WI38 (cell line): ENCODE measurements at regions not wholly inside any gene's neighbourhood (a gene's known extent, or its start where the extent isn't known, plus 50 kb on each side); places are given as distances from the start of the nearest gene placed in this dataset.

Source experiments
- H3K4me3 ChIP-seq: 2 replicates; pipeline ENCODE4 v1.5.1; 2011; ENCODE audit warnings: low read depth, mild to moderate bottlenecking, control low read depth, low read length
- CTCF ChIP-seq: IDR thresholded peaks from 2 replicates; pipeline ENCODE4 v1.5.1; 2012; ENCODE audit warnings: low read depth, mild to moderate bottlenecking, control low read depth, low read length

GRCh38 chr5:133905424-133905823 lies 63.0 kb downstream of the C5orf15 start:
- TF ChIP-seq CTCF = no peak
- H3K4me3 ChIP-seq = no peak overlapping the region

GRCh38 chr5:133904641-133905040 lies 63.8 kb downstream of the C5orf15 start:
- TF ChIP-seq CTCF = no peak
- no peak overlapping the region for H3K4me3 ChIP-seq

- no peak overlapping the region for H3K4me3 ChIP-seq
- TF ChIP-seq CTCF = no peak
Observed at GRCh38 chr5:133902511-133903118, 65.8 kb downstream of the C5orf15 start.

GRCh38 chr5:133900534-133901270 lies 67.7 kb downstream of the C5orf15 start:
- no peak for TF ChIP-seq CTCF
- H3K4me3 ChIP-seq = no peak overlapping the region

GRCh38 chr5:133899506-133899905 lies 68.9 kb downstream of the C5orf15 start:
- no peak overlapping the region for H3K4me3 ChIP-seq
- TF ChIP-seq CTCF = no peak

GRCh38 chr5:133898440-133898839 lies 70.0 kb downstream of the C5orf15 start:
- no peak overlapping the region for H3K4me3 ChIP-seq
- TF ChIP-seq CTCF = no peak

GRCh38 chr5:133897431-133897830 lies 71.0 kb downstream of the C5orf15 start:
- TF ChIP-seq CTCF = no peak

More at GRCh38 chr5:133897431-133897830, 71.0 kb downstream of the C5orf15 start:
- H3K4me3 ChIP-seq = no peak overlapping the region
